ENCODE measurements at regions not wholly inside any gene's neighbourhood (a gene's known extent, or its start where the extent isn't known, plus 50 kb on each side); places are given as distances from the start of the nearest gene placed in this dataset.

- Histone ChIP-seq H4K20me1 (replicated peaks; ENCODE audit: control insufficient read depth, insufficient read depth, low read length) (no peaks in the 10 kb centered on the region), H3K36me3 (ENCODE audit: control insufficient read depth, insufficient read depth, low read length) (no peaks in the 10 kb centered on the region), H3K27ac (ENCODE audit: extremely low read depth, low read depth, low read length) (no peak overlapping the region), H2AFZ (ENCODE audit: low read depth, low read length) (no peak overlapping the region), H3K9ac (ENCODE audit: insufficient read depth in 1 of 2, low read depth in 2 of 2, low read length in 2 of 2) (no peak overlapping the region), H3K79me2 (ENCODE audit: control insufficient read depth, insufficient read depth, low read length) (no peaks in the 10 kb centered on the region), H3K4me2 (ENCODE audit: insufficient read depth, low read length) (no peak overlapping the region), H3K4me3 (no peak overlapping the region), H3K4me1 (replicated peaks in 1 of 2; ENCODE audit: control insufficient read depth in 2 of 2, insufficient read depth in 2 of 2, low read length in 2 of 2) (no peaks in the 10 kb centered on the region), H3K27me3 (ENCODE audit: control insufficient read depth in 2 of 2, insufficient read depth in 2 of 2, low read length in 2 of 2) (no peaks in the 10 kb centered on the region), H3K9me3 (replicated peaks; ENCODE audit: control insufficient read depth, insufficient read depth, low read depth, low read length) (no peaks in the 10 kb centered on the region), H3K9me1 (ENCODE audit: control insufficient read depth, insufficient read depth, low read length) (no peaks in the 10 kb centered on the region)
- TF ChIP-seq CEBPG (CRISPR knock-in tag; IDR thresholded peaks at IDR 0.05) (no peak), CEBPG (tag; conservative IDR thresholded peaks at IDR 0.05 in 1 of 2, IDR thresholded peaks at IDR 0.05 in 1 of 2) (no peak), SNRNP70 (optimal IDR thresholded peaks at IDR 0.05; ENCODE audit: low read depth, low read length) (no peak), RNF219 (CRISPR knock-in tag; IDR thresholded peaks at IDR 0.05) (no peak), NELFE (IDR thresholded peaks at IDR 0.05; ENCODE audit: insufficient read depth, insufficient read length) (no peak), CBFA2T2 (conservative IDR thresholded peaks at IDR 0.05) (no peak), SMARCA4 (IDR thresholded peaks at IDR 0.05) (no peak), HMG20A (CRISPR knock-in tag; conservative IDR thresholded peaks at IDR 0.05) (no peak), PHF21A (IDR thresholded peaks at IDR 0.05; ENCODE audit: borderline replicate concordance, low read depth) (no peak), TRIM28 (IDR thresholded peaks at IDR 0.05) (no peak), MCM5 (IDR thresholded peaks at IDR 0.05; ENCODE audit: low read depth) (no peak)
- TF ChIP-seq, protein P1, sequence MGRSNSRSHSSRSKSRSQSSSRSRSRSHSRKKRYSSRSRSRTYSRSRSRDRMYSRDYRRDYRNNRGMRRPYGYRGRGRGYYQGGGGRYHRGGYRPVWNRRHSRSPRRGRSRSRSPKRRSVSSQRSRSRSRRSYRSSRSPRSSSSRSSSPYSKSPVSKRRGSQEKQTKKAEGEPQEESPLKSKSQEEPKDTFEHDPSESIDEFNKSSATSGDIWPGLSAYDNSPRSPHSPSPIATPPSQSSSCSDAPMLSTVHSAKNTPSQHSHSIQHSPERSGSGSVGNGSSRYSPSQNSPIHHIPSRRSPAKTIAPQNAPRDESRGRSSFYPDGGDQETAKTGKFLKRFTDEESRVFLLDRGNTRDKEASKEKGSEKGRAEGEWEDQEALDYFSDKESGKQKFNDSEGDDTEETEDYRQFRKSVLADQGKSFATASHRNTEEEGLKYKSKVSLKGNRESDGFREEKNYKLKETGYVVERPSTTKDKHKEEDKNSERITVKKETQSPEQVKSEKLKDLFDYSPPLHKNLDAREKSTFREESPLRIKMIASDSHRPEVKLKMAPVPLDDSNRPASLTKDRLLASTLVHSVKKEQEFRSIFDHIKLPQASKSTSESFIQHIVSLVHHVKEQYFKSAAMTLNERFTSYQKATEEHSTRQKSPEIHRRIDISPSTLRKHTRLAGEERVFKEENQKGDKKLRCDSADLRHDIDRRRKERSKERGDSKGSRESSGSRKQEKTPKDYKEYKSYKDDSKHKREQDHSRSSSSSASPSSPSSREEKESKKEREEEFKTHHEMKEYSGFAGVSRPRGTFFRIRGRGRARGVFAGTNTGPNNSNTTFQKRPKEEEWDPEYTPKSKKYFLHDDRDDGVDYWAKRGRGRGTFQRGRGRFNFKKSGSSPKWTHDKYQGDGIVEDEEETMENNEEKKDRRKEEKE (IDR thresholded peaks at IDR 0.05; ENCODE audit: borderline replicate concordance in 1 of 2, control insufficient read depth in 1 of 2, low read depth in 2 of 2, low read length in 1 of 2) = no peak
- DNase-seq (ENCODE audit: extremely low read depth in 1 of 4, low spot score in 3 of 4) (no peak), ATAC-seq (no peak), FAIRE-seq (no peak)
- in situ Hi-C loops (cut with MboI) (no loop called here), intact Hi-C loops (cut with micrococcal nuclease) (no loop called here)
- ChIA-PET CTCF (ENCODE audit: low intra/inter-chr PET ratio) (no interaction called here), POLR2A (no interaction called here)
- 0% methylated on average over 4 of the region's 4 CpGs for WGBS (ENCODE audit: insufficient coverage, low coverage, missing lambda C conversion rate)
- BruUV-seq (replicated peaks) = no TSS peak
Observed at GRCh38 chr10:120667276-120667675, 183.9 kb upstream of the WDR11 start.
